ENCODE measurements at regions not wholly inside any gene's neighbourhood (a gene's known extent, or its start where the extent isn't known, plus 50 kb on each side); places are given as distances from the start of the nearest gene placed in this dataset.

DNA sequence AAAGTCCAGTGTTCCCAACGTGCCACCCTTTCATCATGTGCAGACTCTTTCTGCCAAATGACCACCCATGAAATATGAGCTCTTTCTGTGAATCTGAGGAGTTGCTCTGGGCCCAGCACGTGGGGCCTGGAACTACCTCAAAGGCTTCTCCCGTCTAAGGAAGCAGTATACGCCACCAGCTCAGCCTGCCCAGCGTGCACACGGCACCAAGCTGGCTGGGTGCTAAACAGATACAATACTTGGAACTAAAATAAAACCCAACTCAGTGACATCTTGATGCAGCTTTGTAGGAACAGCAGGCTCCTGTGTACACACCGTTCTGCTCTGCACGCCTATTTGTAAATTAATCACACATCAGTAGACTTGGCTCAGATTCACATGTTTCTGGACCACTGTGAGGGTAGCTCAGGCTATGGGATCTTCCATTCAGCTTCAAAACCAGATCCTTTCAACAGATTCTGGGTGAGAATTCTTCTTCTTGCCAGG, 74.8 kb downstream of the ARL6IP4 start (continued):
- TF ChIP-seq, protein P1, sequence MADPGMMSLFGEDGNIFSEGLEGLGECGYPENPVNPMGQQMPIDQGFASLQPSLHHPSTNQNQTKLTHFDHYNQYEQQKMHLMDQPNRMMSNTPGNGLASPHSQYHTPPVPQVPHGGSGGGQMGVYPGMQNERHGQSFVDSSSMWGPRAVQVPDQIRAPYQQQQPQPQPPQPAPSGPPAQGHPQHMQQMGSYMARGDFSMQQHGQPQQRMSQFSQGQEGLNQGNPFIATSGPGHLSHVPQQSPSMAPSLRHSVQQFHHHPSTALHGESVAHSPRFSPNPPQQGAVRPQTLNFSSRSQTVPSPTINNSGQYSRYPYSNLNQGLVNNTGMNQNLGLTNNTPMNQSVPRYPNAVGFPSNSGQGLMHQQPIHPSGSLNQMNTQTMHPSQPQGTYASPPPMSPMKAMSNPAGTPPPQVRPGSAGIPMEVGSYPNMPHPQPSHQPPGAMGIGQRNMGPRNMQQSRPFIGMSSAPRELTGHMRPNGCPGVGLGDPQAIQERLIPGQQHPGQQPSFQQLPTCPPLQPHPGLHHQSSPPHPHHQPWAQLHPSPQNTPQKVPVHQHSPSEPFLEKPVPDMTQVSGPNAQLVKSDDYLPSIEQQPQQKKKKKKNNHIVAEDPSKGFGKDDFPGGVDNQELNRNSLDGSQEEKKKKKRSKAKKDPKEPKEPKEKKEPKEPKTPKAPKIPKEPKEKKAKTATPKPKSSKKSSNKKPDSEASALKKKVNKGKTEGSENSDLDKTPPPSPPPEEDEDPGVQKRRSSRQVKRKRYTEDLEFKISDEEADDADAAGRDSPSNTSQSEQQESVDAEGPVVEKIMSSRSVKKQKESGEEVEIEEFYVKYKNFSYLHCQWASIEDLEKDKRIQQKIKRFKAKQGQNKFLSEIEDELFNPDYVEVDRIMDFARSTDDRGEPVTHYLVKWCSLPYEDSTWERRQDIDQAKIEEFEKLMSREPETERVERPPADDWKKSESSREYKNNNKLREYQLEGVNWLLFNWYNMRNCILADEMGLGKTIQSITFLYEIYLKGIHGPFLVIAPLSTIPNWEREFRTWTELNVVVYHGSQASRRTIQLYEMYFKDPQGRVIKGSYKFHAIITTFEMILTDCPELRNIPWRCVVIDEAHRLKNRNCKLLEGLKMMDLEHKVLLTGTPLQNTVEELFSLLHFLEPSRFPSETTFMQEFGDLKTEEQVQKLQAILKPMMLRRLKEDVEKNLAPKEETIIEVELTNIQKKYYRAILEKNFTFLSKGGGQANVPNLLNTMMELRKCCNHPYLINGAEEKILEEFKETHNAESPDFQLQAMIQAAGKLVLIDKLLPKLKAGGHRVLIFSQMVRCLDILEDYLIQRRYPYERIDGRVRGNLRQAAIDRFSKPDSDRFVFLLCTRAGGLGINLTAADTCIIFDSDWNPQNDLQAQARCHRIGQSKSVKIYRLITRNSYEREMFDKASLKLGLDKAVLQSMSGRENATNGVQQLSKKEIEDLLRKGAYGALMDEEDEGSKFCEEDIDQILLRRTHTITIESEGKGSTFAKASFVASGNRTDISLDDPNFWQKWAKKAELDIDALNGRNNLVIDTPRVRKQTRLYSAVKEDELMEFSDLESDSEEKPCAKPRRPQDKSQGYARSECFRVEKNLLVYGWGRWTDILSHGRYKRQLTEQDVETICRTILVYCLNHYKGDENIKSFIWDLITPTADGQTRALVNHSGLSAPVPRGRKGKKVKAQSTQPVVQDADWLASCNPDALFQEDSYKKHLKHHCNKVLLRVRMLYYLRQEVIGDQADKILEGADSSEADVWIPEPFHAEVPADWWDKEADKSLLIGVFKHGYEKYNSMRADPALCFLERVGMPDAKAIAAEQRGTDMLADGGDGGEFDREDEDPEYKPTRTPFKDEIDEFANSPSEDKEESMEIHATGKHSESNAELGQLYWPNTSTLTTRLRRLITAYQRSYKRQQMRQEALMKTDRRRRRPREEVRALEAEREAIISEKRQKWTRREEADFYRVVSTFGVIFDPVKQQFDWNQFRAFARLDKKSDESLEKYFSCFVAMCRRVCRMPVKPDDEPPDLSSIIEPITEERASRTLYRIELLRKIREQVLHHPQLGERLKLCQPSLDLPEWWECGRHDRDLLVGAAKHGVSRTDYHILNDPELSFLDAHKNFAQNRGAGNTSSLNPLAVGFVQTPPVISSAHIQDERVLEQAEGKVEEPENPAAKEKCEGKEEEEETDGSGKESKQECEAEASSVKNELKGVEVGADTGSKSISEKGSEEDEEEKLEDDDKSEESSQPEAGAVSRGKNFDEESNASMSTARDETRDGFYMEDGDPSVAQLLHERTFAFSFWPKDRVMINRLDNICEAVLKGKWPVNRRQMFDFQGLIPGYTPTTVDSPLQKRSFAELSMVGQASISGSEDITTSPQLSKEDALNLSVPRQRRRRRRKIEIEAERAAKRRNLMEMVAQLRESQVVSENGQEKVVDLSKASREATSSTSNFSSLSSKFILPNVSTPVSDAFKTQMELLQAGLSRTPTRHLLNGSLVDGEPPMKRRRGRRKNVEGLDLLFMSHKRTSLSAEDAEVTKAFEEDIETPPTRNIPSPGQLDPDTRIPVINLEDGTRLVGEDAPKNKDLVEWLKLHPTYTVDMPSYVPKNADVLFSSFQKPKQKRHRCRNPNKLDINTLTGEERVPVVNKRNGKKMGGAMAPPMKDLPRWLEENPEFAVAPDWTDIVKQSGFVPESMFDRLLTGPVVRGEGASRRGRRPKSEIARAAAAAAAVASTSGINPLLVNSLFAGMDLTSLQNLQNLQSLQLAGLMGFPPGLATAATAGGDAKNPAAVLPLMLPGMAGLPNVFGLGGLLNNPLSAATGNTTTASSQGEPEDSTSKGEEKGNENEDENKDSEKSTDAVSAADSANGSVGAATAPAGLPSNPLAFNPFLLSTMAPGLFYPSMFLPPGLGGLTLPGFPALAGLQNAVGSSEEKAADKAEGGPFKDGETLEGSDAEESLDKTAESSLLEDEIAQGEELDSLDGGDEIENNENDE (IDR thresholded peaks at IDR 0.05; ENCODE audit: insufficient replicate concordance, low read length), result no peak
- no peak for TF ChIP-seq FOSL1 (IDR thresholded peaks at IDR 0.05; ENCODE audit: insufficient read depth, low read depth, low read length)
- no peak for TF ChIP-seq CEBPB (IDR thresholded peaks at IDR 0.05; ENCODE audit: low read depth, low read length)
- TF ChIP-seq ASH2L (IDR thresholded peaks at IDR 0.05; ENCODE audit: low read length), result no peak
- no peak for TF ChIP-seq SIRT6 (IDR thresholded peaks at IDR 0.05; ENCODE audit: low read length)
- no peak for TF ChIP-seq JUN (IDR thresholded peaks at IDR 0.05; ENCODE audit: low read depth, low read length)
- no peak for TF ChIP-seq RBBP5 (IDR thresholded peaks at IDR 0.05; ENCODE audit: borderline replicate concordance, low read depth, low read length)
- no peak for TF ChIP-seq POLR2A (IDR thresholded peaks at IDR 0.05; ENCODE audit: control extremely low read depth in 1 of 2, low read depth in 2 of 2, low read length in 2 of 2)
